Activated CD4-positive, alpha-beta T cell treated with anti-CD3 and anti-CD28 coated beads, Interleukin-2, amount 50 U/mL, for 4 hours (primary cell): ENCODE measurements at regions not wholly inside any gene's neighbourhood (a gene's known extent, or its start where the extent isn't known, plus 50 kb on each side); places are given as distances from the start of the nearest gene placed in this dataset.

ENCODE experiments used
- DNase-seq, 2 experiments: peaks; one replicate each; pipeline ENCODE4 v3.0.0-alpha.2; 2020

DNA sequence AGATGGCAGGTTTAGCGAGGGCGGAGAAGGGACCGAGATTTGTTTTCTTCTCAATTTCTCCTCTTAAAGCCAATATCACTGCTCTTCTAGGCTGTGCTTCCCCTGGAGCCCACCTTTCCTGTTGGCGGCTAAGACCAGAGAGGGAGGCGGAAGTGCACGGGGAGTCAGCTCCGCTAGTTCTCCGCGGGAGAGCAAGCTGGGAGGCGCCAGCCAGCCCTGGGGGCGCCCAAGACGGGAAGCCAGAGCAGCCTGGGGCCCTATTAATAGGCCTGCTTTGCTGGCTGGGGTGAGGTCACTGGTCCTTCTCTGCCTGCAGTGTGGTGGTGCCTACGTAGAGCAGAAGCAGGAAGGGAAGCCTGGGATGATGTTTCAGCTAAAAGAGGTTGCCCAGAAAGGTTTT is 61.6 kb downstream of the LSM5 start:
- no peak for DNase-seq

DNA sequence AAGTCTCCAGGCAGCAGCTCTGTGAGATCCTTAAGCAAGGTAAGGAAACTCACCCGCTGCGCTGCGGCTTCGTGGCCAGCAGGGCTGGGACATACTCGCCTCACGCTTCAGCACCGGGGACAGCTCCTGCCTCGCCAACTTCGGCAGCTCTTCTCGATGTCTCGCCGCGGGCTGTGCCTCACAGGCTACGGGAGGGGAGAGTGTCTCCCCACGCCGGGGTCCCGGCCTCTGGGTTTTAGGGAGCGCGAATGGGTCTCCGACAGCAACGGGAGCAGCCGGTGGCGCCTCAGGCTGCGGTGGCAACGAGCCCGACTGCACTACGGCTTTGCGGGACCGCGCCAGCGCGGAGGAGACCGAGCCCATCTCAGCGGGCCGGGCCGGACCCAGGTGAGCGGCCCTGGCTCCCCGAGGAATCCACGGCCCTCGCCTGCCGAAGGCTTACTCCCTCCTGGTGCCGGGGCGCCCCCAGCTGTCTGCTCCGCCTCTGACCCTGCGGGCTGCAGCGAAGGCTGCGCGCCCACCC is 62.4 kb downstream of the LSM5 start:
- DNase-seq = peak; percentile 14 to 26

DNA sequence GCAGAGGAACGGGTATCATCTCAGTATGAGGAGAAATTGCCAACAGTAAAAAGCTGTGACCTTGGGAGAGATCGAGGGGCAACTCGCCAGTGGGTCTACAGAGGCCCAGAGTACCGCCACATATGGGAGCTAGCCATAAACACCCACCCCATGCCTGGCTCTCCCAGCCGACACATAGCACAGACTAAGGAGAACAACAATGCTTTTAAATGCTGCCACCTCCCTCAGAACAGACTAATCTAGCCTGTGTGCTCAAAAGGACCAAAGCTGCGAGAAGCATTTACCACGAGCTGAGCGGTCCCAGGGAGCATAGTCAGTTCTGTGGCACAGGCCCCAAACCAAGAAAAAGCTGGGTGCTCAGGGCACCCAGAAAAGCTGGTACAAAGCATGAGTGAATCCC is 73.3 kb downstream of the LSM5 start:
- no peak for DNase-seq

DNA sequence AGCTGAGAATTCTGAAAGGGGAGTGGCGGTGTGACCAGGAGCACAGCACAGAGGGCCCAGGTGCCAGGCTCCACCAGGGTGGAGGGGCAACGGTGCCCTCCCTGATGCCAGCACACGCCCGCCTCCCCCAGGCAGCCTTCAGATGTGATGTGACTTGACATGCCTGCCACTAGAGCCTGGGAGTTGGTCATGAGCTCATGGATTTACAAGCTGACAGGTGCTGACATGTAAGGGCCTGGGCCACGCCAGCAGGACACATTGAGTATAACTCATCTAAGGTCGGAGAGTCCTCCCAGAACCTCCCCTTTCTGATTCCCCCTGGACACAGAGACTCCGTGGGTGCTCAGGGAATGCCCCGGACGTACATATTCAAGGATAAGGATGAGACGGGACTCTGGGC is 74.2 kb downstream of the LSM5 start:
- DNase-seq = no peak

DNA sequence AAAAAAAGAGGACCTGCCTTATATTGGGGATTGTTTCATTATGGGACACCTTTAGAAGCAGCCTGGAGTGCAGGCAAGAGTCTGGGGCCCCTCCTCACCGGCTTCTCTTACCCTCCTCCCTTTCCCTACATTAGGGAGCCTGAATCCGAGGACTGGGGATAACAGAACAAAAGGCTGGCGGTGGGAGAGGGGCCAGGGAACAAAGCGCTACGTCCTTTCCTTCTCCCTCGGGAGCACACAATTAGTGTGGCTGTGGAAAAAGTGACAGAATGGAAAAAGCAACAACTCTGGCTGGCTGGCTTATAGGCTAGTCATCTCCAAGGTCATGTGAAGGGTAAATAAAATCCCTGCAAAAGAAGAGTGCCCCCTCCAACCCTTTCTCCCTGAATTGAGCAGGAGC is 74.7 kb downstream of the LSM5 start:
- DNase-seq = no peak

DNA sequence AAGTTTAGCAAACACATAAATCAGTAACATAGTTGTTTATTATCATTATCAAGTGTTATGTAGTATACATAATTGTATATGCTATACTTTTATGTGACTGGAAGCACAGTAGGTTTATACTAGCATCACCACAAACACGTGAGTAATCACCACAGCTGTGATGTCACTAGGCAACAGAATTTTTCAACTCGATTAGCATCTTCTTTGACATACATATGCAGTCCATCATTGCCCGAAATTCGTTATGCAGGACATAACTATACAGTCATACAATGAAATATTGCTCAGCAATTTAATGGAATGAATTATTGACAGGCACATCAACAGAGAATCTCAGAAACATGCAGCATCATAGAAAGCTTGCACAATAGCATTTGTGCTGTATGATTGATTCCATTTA is 77.7 kb downstream of the LSM5 start:
- no peak for DNase-seq

DNA sequence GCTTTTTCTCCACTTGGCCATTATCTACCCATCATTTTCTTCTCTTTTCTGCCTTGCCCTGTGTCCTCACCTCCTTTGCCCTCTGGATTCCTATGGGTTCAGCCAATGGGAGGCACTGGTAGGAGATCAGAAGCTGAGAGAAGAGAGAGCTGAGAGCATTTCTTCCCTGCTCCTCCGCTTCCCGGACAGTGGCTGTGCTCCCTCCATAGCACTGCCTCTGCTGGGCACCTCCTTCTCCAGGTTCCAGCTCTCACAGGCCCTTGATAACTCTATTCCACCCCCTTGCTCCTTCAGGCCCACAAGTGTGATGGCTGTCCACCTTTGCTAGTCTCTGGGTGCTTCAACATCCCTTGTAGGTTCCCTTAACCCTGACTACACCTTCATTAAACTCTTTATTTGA is 79.6 kb downstream of the LSM5 start:
- no peak for DNase-seq

DNA sequence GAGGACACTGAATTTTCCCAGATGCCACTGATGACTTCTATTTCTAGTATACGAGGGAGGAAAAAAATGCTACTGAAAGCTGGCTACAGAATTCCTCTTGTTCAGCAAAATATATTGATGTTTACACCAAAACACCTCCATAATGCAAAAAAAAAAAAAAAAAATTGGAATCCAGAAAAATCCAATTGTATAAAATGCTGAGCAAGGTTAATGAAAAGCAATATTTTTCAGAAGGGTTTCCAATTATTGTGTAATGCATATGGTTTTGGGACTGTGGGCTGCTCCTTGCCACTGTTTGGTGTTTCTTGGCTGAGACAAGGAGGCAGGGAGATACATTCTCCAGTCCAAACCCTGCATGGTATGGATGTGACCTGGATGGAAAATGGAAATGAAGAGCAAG is 83.8 kb downstream of the LSM5 start:
- DNase-seq = no peak

DNA sequence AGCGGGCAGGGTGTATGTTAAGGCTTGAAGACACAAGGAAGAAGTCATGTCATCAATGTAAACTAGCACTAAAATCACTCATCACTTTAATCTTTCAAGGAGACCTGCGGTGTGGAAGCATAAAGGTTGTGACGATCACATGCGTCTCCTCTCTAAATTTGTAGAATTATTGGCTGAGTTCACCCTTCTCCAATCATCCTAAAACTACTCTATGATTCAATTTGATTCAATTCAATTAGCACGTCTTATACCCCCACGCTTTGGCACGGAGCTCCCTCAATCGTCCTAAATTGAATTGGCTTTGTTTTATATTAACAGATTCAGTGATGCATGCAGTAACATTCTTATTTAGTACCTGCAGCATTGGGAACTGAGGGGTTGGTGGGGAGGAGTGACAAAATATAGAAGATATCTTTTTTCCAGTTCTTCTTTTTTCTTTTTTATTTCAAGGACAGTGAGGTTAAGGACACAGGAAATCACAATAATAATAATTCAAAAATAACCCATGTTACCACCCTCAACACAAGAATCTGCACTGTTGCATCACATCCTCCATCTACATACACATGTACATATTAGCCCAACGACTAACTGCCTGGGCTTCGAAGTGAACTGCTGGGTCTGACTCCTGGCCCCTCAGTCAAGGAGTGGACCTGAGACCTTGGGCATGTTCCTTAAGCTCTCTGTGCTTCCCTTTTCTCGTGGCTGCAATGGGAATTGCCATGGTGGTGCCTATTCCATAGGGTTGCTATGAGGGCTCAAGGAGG is 86.5 kb downstream of the LSM5 start:
- no peak for DNase-seq

DNA sequence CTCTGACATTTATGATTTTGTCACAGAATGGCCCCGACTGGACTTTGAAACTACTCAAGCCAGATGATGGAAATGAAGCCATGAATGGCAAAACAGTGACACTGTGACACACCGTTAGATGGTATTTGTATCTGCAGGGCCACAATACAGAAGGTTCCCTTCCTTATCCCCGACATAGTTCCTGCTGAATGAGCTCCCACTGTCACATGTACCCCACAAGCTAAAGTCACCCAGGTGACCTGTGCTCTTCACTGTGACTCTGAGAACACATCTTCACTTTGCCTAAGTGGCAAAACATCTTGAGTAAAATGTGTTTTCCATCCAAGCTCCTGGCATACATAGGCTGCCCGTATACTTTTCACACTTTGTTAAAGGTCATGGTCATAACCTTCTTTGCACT is 89.5 kb downstream of the LSM5 start:
- no peak for DNase-seq

DNA sequence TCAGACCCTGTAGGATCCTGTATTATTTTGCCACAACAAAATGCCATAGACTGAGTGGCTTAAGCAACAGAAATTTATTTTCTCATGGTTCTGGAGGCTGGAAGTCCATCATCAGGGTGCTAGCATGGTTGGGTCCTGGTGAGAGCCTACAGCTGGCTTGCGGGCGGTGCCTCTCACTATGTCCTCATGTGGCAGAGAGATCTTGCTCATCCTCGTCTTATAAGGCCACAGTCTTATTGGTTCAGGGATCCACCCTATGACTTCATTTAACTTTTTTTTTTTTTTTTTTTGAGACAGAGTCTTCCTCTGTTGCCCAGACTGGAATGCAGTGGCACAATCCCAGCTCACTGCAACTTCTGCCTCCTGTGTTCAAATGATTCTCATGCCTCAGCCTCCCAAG is 90.9 kb downstream of the LSM5 start:
- DNase-seq = no peak

DNA sequence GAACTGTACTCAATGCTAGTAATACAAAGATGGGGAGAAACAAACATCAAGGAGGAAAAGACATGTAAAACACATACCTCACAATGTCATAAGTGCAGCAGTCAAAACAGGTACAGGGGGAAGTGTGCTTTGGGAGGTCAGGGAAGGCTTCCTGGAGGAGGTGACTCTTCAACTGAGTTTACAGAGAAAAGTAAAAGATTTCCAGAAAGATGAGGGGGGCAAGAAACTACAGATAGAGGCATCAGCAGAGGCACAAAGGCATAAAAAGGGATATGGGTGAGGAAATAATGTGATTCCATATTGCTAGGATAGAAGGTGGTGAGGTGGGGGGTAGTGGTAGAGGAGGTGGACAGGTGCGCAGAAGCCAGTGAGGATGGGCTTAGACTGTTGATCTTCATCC is 95.0 kb downstream of the LSM5 start:
- no peak for DNase-seq

DNA sequence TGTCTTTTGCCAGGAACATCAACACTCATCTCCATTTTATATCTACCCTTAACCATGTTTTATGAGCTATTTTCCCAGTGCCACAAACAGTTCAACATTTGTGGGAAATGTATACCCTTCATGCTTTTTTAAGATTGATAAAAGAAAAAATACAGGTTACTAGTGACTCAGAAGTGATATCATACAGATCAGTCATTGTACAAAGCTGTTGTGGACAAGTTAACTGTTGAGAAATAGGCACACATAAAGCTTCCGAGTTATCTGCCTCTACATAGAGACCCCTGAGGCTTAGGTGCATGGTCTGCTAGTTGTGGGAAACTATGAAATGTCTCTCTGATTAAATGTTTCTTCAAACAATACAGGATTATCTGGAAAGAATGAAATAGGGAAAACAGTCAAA is 96.3 kb downstream of the LSM5 start:
- no peak for DNase-seq

DNA sequence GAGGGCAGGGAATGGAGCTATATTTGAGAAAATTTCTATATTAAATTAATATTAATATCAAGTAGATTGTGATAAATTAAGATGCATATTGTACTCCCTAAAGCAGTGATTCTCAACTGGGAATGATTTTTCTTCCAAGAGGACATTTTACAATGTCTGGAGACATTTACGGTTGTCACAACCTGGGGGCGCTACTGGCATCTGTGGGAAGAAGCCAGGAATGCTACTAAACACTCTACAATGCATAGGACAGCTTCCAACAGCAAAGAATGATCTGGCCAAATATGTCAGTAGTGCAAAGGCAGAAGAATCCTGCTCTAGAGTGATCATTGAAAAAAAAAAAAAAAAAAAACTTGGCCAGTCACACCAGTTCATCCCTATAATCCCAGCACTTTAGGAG is 100.0 kb downstream of the LSM5 start:
- DNase-seq = no peak

DNA sequence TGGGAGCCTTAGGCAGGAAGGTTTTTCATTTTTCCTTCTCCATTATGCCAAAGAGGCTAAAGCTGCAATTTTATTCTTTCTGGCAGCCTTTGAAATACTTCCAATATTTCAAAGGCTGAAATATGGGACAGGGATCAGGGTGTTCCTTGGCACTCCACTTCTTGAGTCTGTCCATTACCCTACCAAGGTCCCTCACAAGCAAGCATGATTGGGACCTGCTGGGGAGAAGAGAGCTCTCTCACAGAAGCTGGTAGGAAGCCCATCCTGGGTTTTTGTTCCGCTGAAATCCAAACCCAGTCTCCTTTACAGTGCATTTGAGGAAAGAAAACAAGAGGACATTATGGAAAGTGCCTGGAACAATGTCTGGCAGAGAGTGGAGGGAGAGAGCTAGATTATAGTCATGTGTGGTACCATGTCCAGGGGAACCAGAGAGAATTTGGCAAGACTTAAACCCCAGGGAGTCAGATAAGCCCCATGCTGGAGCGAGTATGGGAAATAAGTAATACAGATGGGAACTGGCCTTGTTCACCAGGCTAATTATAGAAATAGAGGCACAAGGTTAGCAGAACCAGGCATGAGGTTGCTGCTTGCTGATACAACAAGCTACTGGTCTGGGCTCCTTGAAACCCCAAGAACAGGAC is 104.7 kb downstream of the LSM5 start:
- no peak for DNase-seq

DNA sequence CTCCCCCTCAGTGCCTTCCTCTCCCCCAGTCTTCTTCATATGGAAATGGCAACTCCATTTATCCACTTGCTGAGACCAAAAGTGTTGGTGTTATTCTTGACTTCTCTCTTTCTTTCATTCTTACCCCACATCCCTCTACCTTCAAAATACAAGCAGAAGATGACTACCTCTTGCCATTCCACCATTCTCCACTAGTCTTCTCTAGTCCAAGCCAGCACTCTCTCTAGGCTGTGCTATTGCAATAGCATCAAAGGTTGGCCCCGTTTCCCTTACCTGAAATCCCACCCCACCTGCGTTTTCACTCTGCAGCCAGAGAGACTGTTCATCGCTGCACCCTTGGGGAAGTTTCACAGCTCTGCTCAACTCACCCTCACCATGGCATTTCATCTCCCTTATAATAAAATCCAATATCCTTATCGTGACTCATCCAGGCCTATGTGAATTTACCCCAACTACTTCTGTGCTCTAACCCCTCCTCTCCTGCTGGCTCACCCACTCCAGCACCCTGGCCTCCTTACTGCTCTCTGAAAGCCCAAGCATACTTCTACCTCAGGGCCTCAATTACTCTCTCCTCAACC is 109.1 kb downstream of the LSM5 start:
- no peak for DNase-seq

DNA sequence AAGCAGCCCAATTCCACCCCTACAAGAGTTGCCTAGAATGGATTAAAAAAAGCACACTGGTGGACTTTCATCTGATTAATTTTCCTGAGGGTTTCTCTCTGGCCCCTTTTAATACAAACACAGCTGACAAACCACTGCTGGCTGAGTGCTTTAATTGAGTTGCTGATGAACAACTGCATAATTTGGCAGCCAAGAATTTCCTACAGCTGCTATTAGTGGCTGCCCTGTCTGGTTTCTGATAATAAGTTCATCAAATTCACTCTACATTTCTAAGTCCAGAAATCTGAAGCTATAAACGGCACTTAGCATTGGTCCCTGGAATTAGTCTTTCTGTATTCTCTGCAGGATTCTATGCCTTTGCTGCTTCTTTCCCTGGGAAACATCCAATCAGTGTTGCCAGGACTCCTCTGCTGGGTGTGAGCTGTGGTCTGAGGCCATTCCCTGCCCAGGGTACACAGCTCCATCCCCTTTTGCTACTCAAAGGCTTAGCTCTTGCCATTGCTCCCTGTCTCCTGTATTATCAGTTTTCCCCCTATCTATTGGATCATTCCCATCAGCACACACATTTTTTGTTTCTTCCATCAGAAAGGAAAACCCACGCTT is 110.6 kb downstream of the LSM5 start:
- no peak for DNase-seq

DNA sequence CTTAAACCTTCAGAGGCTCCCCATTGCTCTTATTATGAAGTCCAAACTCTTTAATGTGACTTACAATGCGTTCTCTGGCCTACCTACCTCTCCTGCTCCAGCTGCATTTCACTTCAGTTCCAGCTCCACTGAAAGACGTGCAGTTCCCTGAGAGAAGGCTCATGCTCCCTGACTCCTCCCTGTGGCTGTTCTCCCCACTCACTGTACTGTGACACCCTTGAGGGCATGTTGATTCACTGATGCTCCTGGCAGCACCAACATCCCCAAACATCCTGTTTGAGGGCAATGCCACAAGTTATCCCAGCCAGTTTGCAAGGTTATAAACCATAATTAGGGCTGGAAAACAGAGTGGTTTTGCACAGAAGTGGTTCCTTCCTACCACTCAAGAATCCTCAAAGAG is 111.2 kb downstream of the LSM5 start:
- no peak for DNase-seq

DNA sequence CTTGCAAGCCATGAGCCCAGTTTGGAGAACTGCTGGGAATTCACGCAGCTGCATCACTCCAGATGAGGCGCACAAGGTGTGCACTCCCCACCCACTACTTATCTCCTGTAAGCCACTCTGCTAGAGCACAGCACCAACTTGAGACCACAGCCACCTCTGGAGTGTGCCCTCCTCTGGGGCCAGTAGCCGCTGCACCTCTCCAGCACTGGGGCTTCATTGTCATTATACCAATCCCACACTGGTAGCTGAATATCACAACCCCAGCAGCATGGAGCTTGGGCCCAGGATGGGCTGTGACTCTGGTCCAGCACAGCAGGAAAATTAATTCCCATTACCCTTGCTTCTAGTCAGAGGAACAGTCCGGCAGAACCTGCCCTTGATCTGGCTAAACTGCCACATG is 125.6 kb downstream of the LSM5 start:
- DNase-seq = no peak

DNA sequence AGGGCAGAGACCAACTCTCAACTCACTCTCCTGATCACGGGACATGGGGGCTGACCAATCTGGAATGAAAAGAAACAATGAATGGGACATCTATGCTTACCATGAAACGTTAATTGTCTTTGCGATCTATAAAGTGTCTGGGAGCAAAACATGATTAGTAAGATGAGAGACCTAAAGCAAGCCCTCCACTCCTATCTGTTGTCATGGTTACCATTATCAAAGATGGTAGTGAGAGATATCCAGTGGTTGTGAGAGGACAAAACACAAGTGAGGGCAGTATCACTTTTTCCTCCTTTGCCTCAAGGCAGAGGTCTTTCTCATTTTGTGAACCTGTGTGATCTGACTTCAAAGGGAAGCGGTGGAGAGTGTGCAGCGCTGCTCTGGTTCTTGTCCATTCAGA is 130.1 kb downstream of the LSM5 start:
- DNase-seq = no peak

DNA sequence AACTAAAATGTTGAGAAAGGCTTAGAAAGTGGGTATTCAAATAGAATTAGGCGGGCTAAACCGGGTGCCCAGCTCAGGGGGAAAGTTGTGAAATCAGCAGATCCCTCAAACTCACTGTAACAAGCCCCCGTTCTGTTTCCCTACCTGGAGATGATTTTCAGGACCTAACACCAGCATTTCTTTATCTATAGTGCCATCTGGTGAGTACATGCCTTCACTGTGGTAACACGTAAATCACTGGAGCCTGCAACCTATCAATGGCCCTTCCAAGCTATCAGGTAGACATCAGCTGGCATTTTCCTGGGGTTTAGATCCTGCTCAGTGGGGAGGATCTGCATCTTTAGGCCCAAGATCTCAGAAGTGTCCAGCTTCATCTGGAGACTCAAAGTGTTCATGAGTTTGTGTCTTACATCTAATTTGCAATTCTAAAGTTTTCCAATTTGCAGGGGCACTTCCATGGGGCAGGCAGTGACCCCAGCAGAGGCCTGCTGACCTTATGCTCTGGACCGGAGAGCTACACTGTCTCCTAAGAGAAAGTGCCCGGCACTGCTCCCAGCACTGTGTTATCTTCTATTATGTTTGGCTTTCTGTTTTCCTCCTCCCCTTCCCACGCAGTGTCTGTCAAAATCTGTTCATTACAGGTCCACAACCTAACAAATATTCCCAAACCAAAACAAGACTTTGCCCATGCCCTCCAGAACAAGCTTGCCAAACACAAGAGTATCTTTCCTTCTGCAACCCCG is 132.5 kb downstream of the LSM5 start:
- DNase-seq = no peak

DNA sequence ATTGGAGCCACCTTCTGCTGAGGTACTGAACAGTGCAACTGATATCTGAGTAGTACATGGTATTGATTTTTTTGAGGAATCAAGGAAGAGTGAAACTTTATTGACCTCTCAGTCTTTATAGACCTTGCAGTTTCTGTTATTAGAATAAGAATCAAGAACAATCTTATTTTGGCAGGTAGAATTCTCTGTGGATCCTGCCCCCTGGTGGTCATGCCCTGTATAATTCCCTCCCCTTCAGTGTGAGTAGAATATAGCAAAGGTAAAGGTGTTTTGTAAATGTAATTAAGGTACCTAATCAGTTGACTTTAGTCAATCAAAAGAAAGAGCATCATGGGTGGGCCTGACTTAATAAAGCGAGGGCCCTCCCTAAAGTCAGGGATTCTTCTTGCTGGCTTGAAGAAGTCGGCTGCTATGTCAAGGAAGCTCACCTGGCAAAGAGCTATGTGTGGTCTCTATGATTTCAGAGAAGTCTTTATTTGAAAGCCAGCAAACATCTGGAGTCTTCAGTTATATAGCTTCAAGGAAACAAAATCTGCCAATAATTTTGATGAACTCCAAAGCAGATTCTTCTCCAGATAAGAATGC is 142.8 kb downstream of the LSM5 start:
- no peak for DNase-seq

DNA sequence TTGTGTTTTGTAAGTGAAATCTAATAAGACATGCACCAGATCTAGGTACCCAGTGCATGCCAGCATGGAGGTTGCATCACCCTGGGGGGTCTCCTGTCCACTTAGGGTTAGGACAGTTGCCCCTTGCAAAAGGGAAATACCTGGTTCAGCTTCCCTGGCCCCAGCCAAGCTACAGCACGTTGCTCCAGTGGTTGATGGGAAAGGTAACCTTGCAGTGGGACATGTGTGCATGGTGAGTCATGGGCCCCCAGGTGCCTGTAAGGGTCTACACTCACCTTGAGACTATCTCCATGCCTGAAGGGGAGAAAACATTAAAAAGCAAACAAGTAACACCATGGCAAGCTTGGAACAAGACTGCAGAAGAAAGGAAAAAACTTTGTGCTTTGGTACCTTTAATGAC is 143.9 kb downstream of the LSM5 start:
- no peak for DNase-seq
